ENCODE measurements at regions not wholly inside any gene's neighbourhood (a gene's known extent, or its start where the extent isn't known, plus 50 kb on each side); places are given as distances from the start of the nearest gene placed in this dataset.

- no peaks in the 10 kb centered on the region for H3K27me3 ChIP-seq (ENCODE audit: low read depth, low read length)
- H3K27ac ChIP-seq (ENCODE audit: low read length): no peak overlapping the region
- no peaks in the 10 kb centered on the region for H3K79me2 ChIP-seq (ENCODE audit: low read length)
- no peaks in the 10 kb centered on the region for H3K36me3 ChIP-seq (replicated peaks; ENCODE audit: low read depth, low read length)
- no peaks in the 10 kb centered on the region for H3K4me1 ChIP-seq (ENCODE audit: low read length)
- TF ChIP-seq EZH2phosphoT487 (IDR thresholded peaks at IDR 0.05; ENCODE audit: low read depth) (no peak), CTCF (IDR thresholded peaks at IDR 0.05; ENCODE audit: low read depth, low read length) (no peak)
- H3K9ac ChIP-seq (ENCODE audit: low read length): no peak overlapping the region
- no peak overlapping the region for H3K4me3 ChIP-seq (ENCODE audit: low read length)
- no peak overlapping the region for H2AFZ ChIP-seq (ENCODE audit: low read depth, low read length)
- H3K9me3 ChIP-seq (ENCODE audit: insufficient read depth, low read length): peaks cover 7% of the 10 kb centered on the region; the same call in 1 of the 2 replicates
- no peak overlapping the region for H3K4me2 ChIP-seq (ENCODE audit: low read length)
- no peaks in the 10 kb centered on the region for H4K20me1 ChIP-seq (ENCODE audit: insufficient read depth, low read length)
Measured at GRCh38 chr13:90552702-90553101, 794.8 kb upstream of the MIR17HG start.

- Histone ChIP-seq H3K27me3 (ENCODE audit: low read depth, low read length) (no peaks in the 10 kb centered on the region), H3K9me3 (ENCODE audit: insufficient read depth, low read length) (peaks cover 5% of the 10 kb centered on the region; the same call in 1 of the 2 replicates), H3K4me3 (ENCODE audit: low read length) (no peak overlapping the region), H3K79me2 (ENCODE audit: low read length) (no peaks in the 10 kb centered on the region), H2AFZ (ENCODE audit: low read depth, low read length) (no peak overlapping the region), H3K27ac (ENCODE audit: low read length) (no peak overlapping the region), H4K20me1 (ENCODE audit: insufficient read depth, low read length) (no peaks in the 10 kb centered on the region), H3K4me2 (ENCODE audit: low read length) (no peak overlapping the region), H3K9ac (ENCODE audit: low read length) (no peak overlapping the region), H3K36me3 (replicated peaks; ENCODE audit: low read depth, low read length) (no peaks in the 10 kb centered on the region), H3K4me1 (ENCODE audit: low read length) (no peaks in the 10 kb centered on the region)
- TF ChIP-seq CTCF (IDR thresholded peaks at IDR 0.05; ENCODE audit: low read depth, low read length) (no peak), EZH2phosphoT487 (IDR thresholded peaks at IDR 0.05; ENCODE audit: low read depth) (no peak)
Measured at GRCh38 chr13:90553159-90553558, 794.3 kb upstream of the MIR17HG start.

GRCh38 chr13:90557626-90558025, 789.9 kb upstream of the MIR17HG start:
- Histone ChIP-seq H2AFZ (ENCODE audit: low read depth, low read length) (no peak overlapping the region), H3K4me1 (ENCODE audit: low read length) (no peaks in the 10 kb centered on the region), H3K79me2 (ENCODE audit: low read length) (no peaks in the 10 kb centered on the region), H3K9me3 (ENCODE audit: insufficient read depth, low read length) (no peaks in the 10 kb centered on the region), H3K36me3 (replicated peaks; ENCODE audit: low read depth, low read length) (peaks cover 2% of the 10 kb centered on the region), H3K4me3 (ENCODE audit: low read length) (no peak overlapping the region), H3K4me2 (ENCODE audit: low read length) (no peak overlapping the region), H4K20me1 (ENCODE audit: insufficient read depth, low read length) (no peaks in the 10 kb centered on the region), H3K27ac (ENCODE audit: low read length) (no peak overlapping the region), H3K9ac (ENCODE audit: low read length) (no peak overlapping the region), H3K27me3 (ENCODE audit: low read depth, low read length) (no peaks in the 10 kb centered on the region)
- no peak for TF ChIP-seq EZH2phosphoT487 (IDR thresholded peaks at IDR 0.05; ENCODE audit: low read depth)
- TF ChIP-seq CTCF (IDR thresholded peaks at IDR 0.05; ENCODE audit: low read depth, low read length): no peak

GRCh38 chr13:90562443-90562842, 785.0 kb upstream of the MIR17HG start:
- no peak overlapping the region for H3K9ac ChIP-seq (ENCODE audit: low read length)
- no peaks in the 10 kb centered on the region for H4K20me1 ChIP-seq (ENCODE audit: insufficient read depth, low read length)
- H3K9me3 ChIP-seq (ENCODE audit: insufficient read depth, low read length): peaks cover 21% of the 10 kb centered on the region; the same call in 1 of the 2 replicates

More at GRCh38 chr13:90562443-90562842, 785.0 kb upstream of the MIR17HG start:
- Histone ChIP-seq H3K79me2 (ENCODE audit: low read length) (no peaks in the 10 kb centered on the region), H3K4me3 (ENCODE audit: low read length) (no peak overlapping the region), H3K27me3 (ENCODE audit: low read depth, low read length) (no peaks in the 10 kb centered on the region), H2AFZ (ENCODE audit: low read depth, low read length) (no peak overlapping the region), H3K4me1 (ENCODE audit: low read length) (peaks cover 15% of the 10 kb centered on the region), H3K36me3 (replicated peaks; ENCODE audit: low read depth, low read length) (peaks cover 27% of the 10 kb centered on the region), H3K4me2 (ENCODE audit: low read length) (no peak overlapping the region), H3K27ac (ENCODE audit: low read length) (no peak overlapping the region)
- no peak for TF ChIP-seq CTCF (IDR thresholded peaks at IDR 0.05; ENCODE audit: low read depth, low read length)
- no peak for TF ChIP-seq EZH2phosphoT487 (IDR thresholded peaks at IDR 0.05; ENCODE audit: low read depth)

Measured in OCI-LY3 (cell line).